GM12878 (cell line): ENCODE measurements at regions not wholly inside any gene's neighbourhood (a gene's known extent, or its start where the extent isn't known, plus 50 kb on each side); places are given as distances from the start of the nearest gene placed in this dataset.

Experiments used
- EP300 ChIP-seq, 2 experiments: fragments of 150-350 bp in 1 of 2; IDR thresholded peaks; 2 replicates each; pipeline ENCODE4 v1.6.1; 2011 to 2012; ENCODE audit warnings: low read depth in 2 of 2, low read length in 2 of 2, borderline replicate concordance in 1 of 2, improper control_type of control experiment in 1 of 2, inconsistent platforms in 1 of 2; ENCODE audit not compliant: control insufficient read depth in 1 of 2
- GABPA ChIP-seq: IDR thresholded peaks from 2 replicates; pipeline ENCODE4 v1.6.1; 2014; ENCODE audit warnings: antibody characterized with exemption, low read depth, mild to moderate bottlenecking, inconsistent platforms
- JUND ChIP-seq: IDR thresholded peaks from 2 replicates; pipeline ENCODE4 v1.6.1; 2012; ENCODE audit warnings: low read depth, mild to moderate bottlenecking, low read length, improper control_type of control experiment, moderate library complexity
- POLR2A ChIP-seq: IDR thresholded peaks from 2 replicates; pipeline ENCODE4 v1.6.1; 2011; ENCODE audit warnings: low read depth, mild to moderate bottlenecking, low read length
- SUZ12 ChIP-seq: fragments of 200-600 bp; sonication (generic); IDR thresholded peaks from one replicate; pipeline ENCODE4 v1.6.1; 2018; ENCODE audit warnings: antibody characterized with exemption, mild to moderate bottlenecking; ENCODE audit not compliant: unreplicated experiment
- TARDBP ChIP-seq: IDR thresholded peaks from 2 replicates; pipeline ENCODE4 v1.6.1; 2016; ENCODE audit warnings: borderline replicate concordance
- USF1 ChIP-seq: IDR thresholded peaks from 2 replicates; pipeline ENCODE4 v1.6.1; 2011; ENCODE audit warnings: borderline replicate concordance, low read depth, mild to moderate bottlenecking, moderate library complexity, mixed read lengths, low read length; ENCODE audit not compliant: insufficient read depth; ENCODE audit errors: extremely low read length
- TF ChIP-seq, protein P1 (sequence below): IDR thresholded peaks from 2 replicates; pipeline ENCODE4 v1.6.1; 2012; ENCODE audit warnings: low read depth, low read length, improper control_type of control experiment
- TF ChIP-seq, protein P2 (sequence below), 3 experiments: IDR thresholded peaks in 2 of 3; conservative IDR thresholded peaks in 1 of 3; 2 replicates each; pipeline ENCODE4 v1.5.1; 2011; ENCODE audit warnings: low read depth in 3 of 3, low read length in 3 of 3, mild to moderate bottlenecking in 3 of 3, control low read depth in 2 of 3, moderate library complexity in 2 of 3, inconsistent platforms in 1 of 3, mixed read lengths in 1 of 3; ENCODE audit not compliant: control insufficient read depth in 2 of 3, insufficient read depth in 1 of 3; ENCODE audit errors: extremely low read depth in 1 of 3
- TF ChIP-seq, protein P3 (sequence below): IDR thresholded peaks from 2 replicates; pipeline ENCODE4 v1.6.1; 2012; ENCODE audit warnings: mild to moderate bottlenecking, low read depth, low read length

GRCh38 chr3:78129707-78130106 lies 1089.8 kb downstream of the ROBO2 start:
- TF ChIP-seq GABPA (no peak), JUND (no peak), TARDBP (no peak), EP300 (IDR thresholded peaks at IDR 0.05; ENCODE audit: borderline replicate concordance in 1 of 2, control insufficient read depth in 1 of 2, low read depth in 2 of 2, low read length in 2 of 2) (no peak), POLR2A (no peak), SUZ12 (no peak), USF1 (no peak)
- TF ChIP-seq, protein P1, sequence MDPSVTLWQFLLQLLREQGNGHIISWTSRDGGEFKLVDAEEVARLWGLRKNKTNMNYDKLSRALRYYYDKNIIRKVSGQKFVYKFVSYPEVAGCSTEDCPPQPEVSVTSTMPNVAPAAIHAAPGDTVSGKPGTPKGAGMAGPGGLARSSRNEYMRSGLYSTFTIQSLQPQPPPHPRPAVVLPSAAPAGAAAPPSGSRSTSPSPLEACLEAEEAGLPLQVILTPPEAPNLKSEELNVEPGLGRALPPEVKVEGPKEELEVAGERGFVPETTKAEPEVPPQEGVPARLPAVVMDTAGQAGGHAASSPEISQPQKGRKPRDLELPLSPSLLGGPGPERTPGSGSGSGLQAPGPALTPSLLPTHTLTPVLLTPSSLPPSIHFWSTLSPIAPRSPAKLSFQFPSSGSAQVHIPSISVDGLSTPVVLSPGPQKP, result no peak
- TF ChIP-seq, protein P2, sequence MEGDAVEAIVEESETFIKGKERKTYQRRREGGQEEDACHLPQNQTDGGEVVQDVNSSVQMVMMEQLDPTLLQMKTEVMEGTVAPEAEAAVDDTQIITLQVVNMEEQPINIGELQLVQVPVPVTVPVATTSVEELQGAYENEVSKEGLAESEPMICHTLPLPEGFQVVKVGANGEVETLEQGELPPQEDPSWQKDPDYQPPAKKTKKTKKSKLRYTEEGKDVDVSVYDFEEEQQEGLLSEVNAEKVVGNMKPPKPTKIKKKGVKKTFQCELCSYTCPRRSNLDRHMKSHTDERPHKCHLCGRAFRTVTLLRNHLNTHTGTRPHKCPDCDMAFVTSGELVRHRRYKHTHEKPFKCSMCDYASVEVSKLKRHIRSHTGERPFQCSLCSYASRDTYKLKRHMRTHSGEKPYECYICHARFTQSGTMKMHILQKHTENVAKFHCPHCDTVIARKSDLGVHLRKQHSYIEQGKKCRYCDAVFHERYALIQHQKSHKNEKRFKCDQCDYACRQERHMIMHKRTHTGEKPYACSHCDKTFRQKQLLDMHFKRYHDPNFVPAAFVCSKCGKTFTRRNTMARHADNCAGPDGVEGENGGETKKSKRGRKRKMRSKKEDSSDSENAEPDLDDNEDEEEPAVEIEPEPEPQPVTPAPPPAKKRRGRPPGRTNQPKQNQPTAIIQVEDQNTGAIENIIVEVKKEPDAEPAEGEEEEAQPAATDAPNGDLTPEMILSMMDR (IDR thresholded peaks at IDR 0.05 in 2 of 3, conservative IDR thresholded peaks at IDR 0.05 in 1 of 3; ENCODE audit: control insufficient read depth in 2 of 3, extremely low read depth in 1 of 3, insufficient read depth in 1 of 3, low read depth in 3 of 3, low read length in 3 of 3), result no peak
- TF ChIP-seq, protein P3, sequence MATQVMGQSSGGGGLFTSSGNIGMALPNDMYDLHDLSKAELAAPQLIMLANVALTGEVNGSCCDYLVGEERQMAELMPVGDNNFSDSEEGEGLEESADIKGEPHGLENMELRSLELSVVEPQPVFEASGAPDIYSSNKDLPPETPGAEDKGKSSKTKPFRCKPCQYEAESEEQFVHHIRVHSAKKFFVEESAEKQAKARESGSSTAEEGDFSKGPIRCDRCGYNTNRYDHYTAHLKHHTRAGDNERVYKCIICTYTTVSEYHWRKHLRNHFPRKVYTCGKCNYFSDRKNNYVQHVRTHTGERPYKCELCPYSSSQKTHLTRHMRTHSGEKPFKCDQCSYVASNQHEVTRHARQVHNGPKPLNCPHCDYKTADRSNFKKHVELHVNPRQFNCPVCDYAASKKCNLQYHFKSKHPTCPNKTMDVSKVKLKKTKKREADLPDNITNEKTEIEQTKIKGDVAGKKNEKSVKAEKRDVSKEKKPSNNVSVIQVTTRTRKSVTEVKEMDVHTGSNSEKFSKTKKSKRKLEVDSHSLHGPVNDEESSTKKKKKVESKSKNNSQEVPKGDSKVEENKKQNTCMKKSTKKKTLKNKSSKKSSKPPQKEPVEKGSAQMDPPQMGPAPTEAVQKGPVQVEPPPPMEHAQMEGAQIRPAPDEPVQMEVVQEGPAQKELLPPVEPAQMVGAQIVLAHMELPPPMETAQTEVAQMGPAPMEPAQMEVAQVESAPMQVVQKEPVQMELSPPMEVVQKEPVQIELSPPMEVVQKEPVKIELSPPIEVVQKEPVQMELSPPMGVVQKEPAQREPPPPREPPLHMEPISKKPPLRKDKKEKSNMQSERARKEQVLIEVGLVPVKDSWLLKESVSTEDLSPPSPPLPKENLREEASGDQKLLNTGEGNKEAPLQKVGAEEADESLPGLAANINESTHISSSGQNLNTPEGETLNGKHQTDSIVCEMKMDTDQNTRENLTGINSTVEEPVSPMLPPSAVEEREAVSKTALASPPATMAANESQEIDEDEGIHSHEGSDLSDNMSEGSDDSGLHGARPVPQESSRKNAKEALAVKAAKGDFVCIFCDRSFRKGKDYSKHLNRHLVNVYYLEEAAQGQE, result no peak
